Stimulated activated memory B cell treated with anti-CD40 and anti-IgM and Interleukin-4, amounts not matched to agents 10 μg/mL and 1 μg/mL and 100 μg/mL, for 72 hours (primary cell): ENCODE measurements at regions not wholly inside any gene's neighbourhood (a gene's known extent, or its start where the extent isn't known, plus 50 kb on each side); places are given as distances from the start of the nearest gene placed in this dataset.

Source experiments
- ATAC-seq: fragments of 150-1000 bp; cut with Tn5 transposase; 2 replicates; pipeline ENCODE4 v1.10.0; 2021
- H3K27ac Mint-ChIP-seq: one replicate; pipeline ENCODE4 v1.8.0; 2022; ENCODE audit warnings: mild to moderate bottlenecking, mixed read lengths
- H3K27me3 Mint-ChIP-seq: one replicate; pipeline ENCODE4 v1.8.0; 2022; ENCODE audit warnings: mixed read lengths
- H3K36me3 Mint-ChIP-seq: one replicate; pipeline ENCODE4 v1.8.0; 2022; ENCODE audit warnings: mixed read lengths
- H3K4me1 Mint-ChIP-seq: one replicate; pipeline ENCODE4 v1.8.0; 2022; ENCODE audit warnings: mixed read lengths
- H3K4me3 Mint-ChIP-seq: one replicate; pipeline ENCODE4 v1.8.0; 2022; ENCODE audit warnings: mild to moderate bottlenecking, moderate library complexity, mixed read lengths
- H3K9me3 Mint-ChIP-seq: one replicate; pipeline ENCODE4 v1.8.0; 2022; ENCODE audit warnings: mixed read lengths

- Mint-ChIP-seq H3K9me3 (no peaks in the 10 kb centered on the region), H3K27ac (no peak overlapping the region), H3K4me1 (no peaks in the 10 kb centered on the region), H3K4me3 (no peak overlapping the region), H3K27me3 (no peaks in the 10 kb centered on the region), H3K36me3 (no peaks in the 10 kb centered on the region)
- no peak for ATAC-seq
These were observed 197.4 kb upstream of the GALNT2 start for GRCh38 chr1:229869687-229870086.

GRCh38 chr1:229870381-229870780, 196.7 kb upstream of the GALNT2 start:
- Mint-ChIP-seq H3K9me3 (no peaks in the 10 kb centered on the region), H3K36me3 (no peaks in the 10 kb centered on the region), H3K4me1 (no peaks in the 10 kb centered on the region), H3K27me3 (no peaks in the 10 kb centered on the region), H3K4me3 (no peak overlapping the region), H3K27ac (no peak overlapping the region)
- no peak for ATAC-seq

- H3K4me3 Mint-ChIP-seq = no peak overlapping the region
- H3K27ac Mint-ChIP-seq = no peak overlapping the region
- H3K4me1 Mint-ChIP-seq = no peaks in the 10 kb centered on the region
- H3K9me3 Mint-ChIP-seq = no peaks in the 10 kb centered on the region
- ATAC-seq = no peak
- no peaks in the 10 kb centered on the region for H3K27me3 Mint-ChIP-seq
- H3K36me3 Mint-ChIP-seq = no peaks in the 10 kb centered on the region
These were observed 195.9 kb upstream of the GALNT2 start for GRCh38 chr1:229871078-229871676.

- Mint-ChIP-seq H3K36me3 (no peaks in the 10 kb centered on the region), H3K9me3 (no peaks in the 10 kb centered on the region), H3K4me3 (no peak overlapping the region), H3K27ac (no peak overlapping the region), H3K27me3 (no peaks in the 10 kb centered on the region), H3K4me1 (no peaks in the 10 kb centered on the region)
- no peak for ATAC-seq
These were observed 192.9 kb upstream of the GALNT2 start for GRCh38 chr1:229874136-229874535.

GRCh38 chr1:229874609-229875008, 192.4 kb upstream of the GALNT2 start:
- no peaks in the 10 kb centered on the region for H3K36me3 Mint-ChIP-seq
- ATAC-seq = no peak
- H3K9me3 Mint-ChIP-seq = no peaks in the 10 kb centered on the region
- no peaks in the 10 kb centered on the region for H3K27me3 Mint-ChIP-seq
- H3K4me3 Mint-ChIP-seq = no peak overlapping the region
- H3K4me1 Mint-ChIP-seq = no peaks in the 10 kb centered on the region
- no peak overlapping the region for H3K27ac Mint-ChIP-seq

GRCh38 chr1:229875086-229875485, 192.0 kb upstream of the GALNT2 start:
- H3K4me1 Mint-ChIP-seq = no peaks in the 10 kb centered on the region
- H3K9me3 Mint-ChIP-seq = no peaks in the 10 kb centered on the region
- H3K36me3 Mint-ChIP-seq = no peaks in the 10 kb centered on the region
- H3K4me3 Mint-ChIP-seq = no peak overlapping the region
- H3K27me3 Mint-ChIP-seq = no peaks in the 10 kb centered on the region
- no peak for ATAC-seq
- H3K27ac Mint-ChIP-seq = no peak overlapping the region

GRCh38 chr1:229879746-229880145, 187.3 kb upstream of the GALNT2 start:
- Mint-ChIP-seq H3K9me3 (no peaks in the 10 kb centered on the region), H3K36me3 (no peaks in the 10 kb centered on the region), H3K4me3 (no peak overlapping the region), H3K27me3 (peaks cover 23% of the 10 kb centered on the region), H3K4me1 (no peaks in the 10 kb centered on the region), H3K27ac (no peak overlapping the region)
- ATAC-seq = no peak

GRCh38 chr1:229880271-229881170, 186.5 kb upstream of the GALNT2 start:
- H3K9me3 Mint-ChIP-seq = no peaks in the 10 kb centered on the region
- no peak overlapping the region for H3K4me3 Mint-ChIP-seq
- H3K27ac Mint-ChIP-seq = no peak overlapping the region
- H3K27me3 Mint-ChIP-seq = peaks cover 23% of the 10 kb centered on the region
- no peaks in the 10 kb centered on the region for H3K4me1 Mint-ChIP-seq
- no peaks in the 10 kb centered on the region for H3K36me3 Mint-ChIP-seq
- ATAC-seq = peak; percentile 24

GRCh38 chr1:229882621-229883020, 184.4 kb upstream of the GALNT2 start:
- no peak overlapping the region for H3K4me3 Mint-ChIP-seq
- no peaks in the 10 kb centered on the region for H3K9me3 Mint-ChIP-seq
- no peak for ATAC-seq
- H3K4me1 Mint-ChIP-seq = no peaks in the 10 kb centered on the region
- H3K27me3 Mint-ChIP-seq = peaks cover 37% of the 10 kb centered on the region
- H3K36me3 Mint-ChIP-seq = no peaks in the 10 kb centered on the region
- H3K27ac Mint-ChIP-seq = no peak overlapping the region

GRCh38 chr1:229883504-229884200, 183.4 kb upstream of the GALNT2 start:
- H3K4me1 Mint-ChIP-seq = no peaks in the 10 kb centered on the region
- H3K9me3 Mint-ChIP-seq = no peaks in the 10 kb centered on the region
- no peaks in the 10 kb centered on the region for H3K36me3 Mint-ChIP-seq
- peaks cover 37% of the 10 kb centered on the region for H3K27me3 Mint-ChIP-seq
- H3K4me3 Mint-ChIP-seq = no peak overlapping the region
- no peak overlapping the region for H3K27ac Mint-ChIP-seq
- no peak for ATAC-seq

- Mint-ChIP-seq H3K27me3 (peaks cover 37% of the 10 kb centered on the region), H3K27ac (no peak overlapping the region), H3K4me1 (no peaks in the 10 kb centered on the region), H3K4me3 (no peak overlapping the region), H3K36me3 (no peaks in the 10 kb centered on the region), H3K9me3 (no peaks in the 10 kb centered on the region)
- no peak for ATAC-seq
These were observed 182.3 kb upstream of the GALNT2 start for GRCh38 chr1:229884765-229885164.

GRCh38 chr1:229885568-229886495, 181.2 kb upstream of the GALNT2 start:
- H3K27ac Mint-ChIP-seq = no peak overlapping the region
- peaks cover 30% of the 10 kb centered on the region for H3K27me3 Mint-ChIP-seq
- no peak overlapping the region for H3K4me3 Mint-ChIP-seq
- no peaks in the 10 kb centered on the region for H3K4me1 Mint-ChIP-seq
- no peaks in the 10 kb centered on the region for H3K36me3 Mint-ChIP-seq
- no peaks in the 10 kb centered on the region for H3K9me3 Mint-ChIP-seq
- ATAC-seq = no peak

GRCh38 chr1:229886636-229887035, 180.4 kb upstream of the GALNT2 start:
- Mint-ChIP-seq H3K9me3 (no peaks in the 10 kb centered on the region), H3K4me3 (no peak overlapping the region), H3K27ac (no peak overlapping the region), H3K27me3 (peaks cover 29% of the 10 kb centered on the region), H3K36me3 (no peaks in the 10 kb centered on the region), H3K4me1 (no peaks in the 10 kb centered on the region)
- ATAC-seq = no peak

GRCh38 chr1:229887043-229887822, 179.8 kb upstream of the GALNT2 start:
- Mint-ChIP-seq H3K27me3 (peaks cover 29% of the 10 kb centered on the region), H3K36me3 (no peaks in the 10 kb centered on the region), H3K4me1 (no peaks in the 10 kb centered on the region), H3K27ac (no peak overlapping the region), H3K9me3 (no peaks in the 10 kb centered on the region), H3K4me3 (no peak overlapping the region)
- no peak for ATAC-seq
